K562 (cell line): ENCODE measurements at regions not wholly inside any gene's neighbourhood (a gene's known extent, or its start where the extent isn't known, plus 50 kb on each side); places are given as distances from the start of the nearest gene placed in this dataset.

Experiments
- ATAC-seq: fragments of 200-7000 bp; cut with Tn5 transposase; 3 replicates; pipeline ENCODE4 v1.9.1; 2020; ENCODE audit warnings: moderate library complexity
- BruUV-seq: library from RNA; stranded (reverse); fragments of 400-500 nt; replicated peaks from 2 replicates; lab custom pipeline; 2021; lab: Mats Ljungman, UMichigan
- CTCF ChIA-PET: fragments of 300-600 bp; formaldehyde crosslinking; extraction: SDS; loops from one replicate; lab custom pipeline; 2021; ENCODE audit warnings: low intra/inter-chr PET ratio; lab: Yijun Ruan, JAX
- POLR2A ChIA-PET: fragments of 300-600, 350-650 bp; sonication (Branson Sonifier 250); formaldehyde crosslinking; extraction: SDS; loops from one replicate; lab custom pipeline; 2021; ENCODE audit warnings: antibody characterized with exemption, inconsistent platforms; lab: Yijun Ruan, JAX
- DNase-seq, 4 experiments: peaks; one replicate each; pipeline versions ENCODE4 v3.0.0 to v3.0.0-alpha.2; 2011 to 2018; ENCODE audit warnings: low spot score in 3 of 4, mixed read lengths in 3 of 4; ENCODE audit errors: extremely low read depth in 1 of 4
- FAIRE-seq: peaks from 2 replicates; lab custom pipeline; 2011; peaks lifted over from hg19 to GRCh38; lab: Jason Lieb, UNC
- H2AFZ ChIP-seq: 2 replicates; pipeline ENCODE4 v1.6.0; 2011; ENCODE audit warnings: low read depth, low read length, control low read depth, inconsistent platforms
- H3K27ac ChIP-seq: fragments of 200-600 bp; 3 replicates; pipeline ENCODE4 v1.8.0; 2011; ENCODE audit warnings: low read depth, mild to moderate bottlenecking, control low read depth, inconsistent platforms, low read length, moderate library complexity, mixed read lengths; ENCODE audit errors: extremely low read depth
- H3K27me3 ChIP-seq, 2 experiments: fragments of 300-600 bp in 1 of 2; 2 replicates in 1 of 2; 3 replicates in 1 of 2; pipeline versions ENCODE4 v1.6.0 to v1.8.0; 2011; ENCODE audit warnings: inconsistent platforms in 2 of 2, low read length in 2 of 2, mild to moderate bottlenecking in 1 of 2, mixed read lengths in 1 of 2, moderate library complexity in 1 of 2; ENCODE audit not compliant: control insufficient read depth in 2 of 2, insufficient read depth in 2 of 2
- H3K36me3 ChIP-seq: fragments of 300-600 bp; 3 replicates; pipeline ENCODE4 v1.8.0; 2011; ENCODE audit warnings: mild to moderate bottlenecking, low read length, inconsistent platforms; ENCODE audit not compliant: control insufficient read depth, insufficient read depth
- H3K4me1 ChIP-seq, 2 experiments: fragments of 200-600 bp in 1 of 2; replicated peaks in 1 of 2; 2 replicates in 1 of 2; 3 replicates in 1 of 2; pipeline versions ENCODE4 v1.5.1 to v1.8.0; 2011; ENCODE audit warnings: inconsistent platforms in 2 of 2, low read length in 2 of 2, mild to moderate bottlenecking in 1 of 2, mixed read lengths in 1 of 2, moderate library complexity in 1 of 2; ENCODE audit not compliant: control insufficient read depth in 2 of 2, insufficient read depth in 2 of 2
- H3K4me2 ChIP-seq: 2 replicates; pipeline ENCODE4 v1.6.1; 2011; ENCODE audit warnings: low read length, control low read depth, inconsistent platforms, mixed read lengths; ENCODE audit not compliant: insufficient read depth
- H3K4me3 ChIP-seq: fragments of 200-600 bp; sonication (generic), shearing (Covaris generic); 2 replicates; pipeline ENCODE4 v1.5.1; 2016; ENCODE audit warnings: control low read depth, inconsistent platforms
- H3K79me2 ChIP-seq: fragments of 200-600 bp; 3 replicates; pipeline ENCODE4 v1.8.0; 2011; ENCODE audit warnings: low read length, inconsistent platforms; ENCODE audit not compliant: control insufficient read depth, insufficient read depth
- H3K9ac ChIP-seq, 2 experiments: 2 replicates each; pipeline versions ENCODE4 v1.6.0 to v1.6.1; 2011; ENCODE audit warnings: low read depth in 2 of 2, low read length in 2 of 2, control low read depth in 1 of 2, inconsistent platforms in 1 of 2, mild to moderate bottlenecking in 1 of 2, mixed read lengths in 1 of 2; ENCODE audit not compliant: insufficient read depth in 1 of 2
- H3K9me1 ChIP-seq: one replicate; pipeline ENCODE4 v1.6.0; 2011; ENCODE audit warnings: inconsistent platforms, mild to moderate bottlenecking, low read length, moderate library complexity; ENCODE audit not compliant: control insufficient read depth, insufficient read depth
- H3K9me3 ChIP-seq: replicated peaks from 2 replicates; pipeline ENCODE4 v1.5.1; 2011; ENCODE audit warnings: low read depth, low read length, inconsistent platforms; ENCODE audit not compliant: control insufficient read depth, insufficient read depth
- H4K20me1 ChIP-seq: replicated peaks from 2 replicates; pipeline ENCODE4 v1.6.1; 2011; ENCODE audit warnings: low read length, inconsistent platforms, mixed read lengths; ENCODE audit not compliant: control insufficient read depth, insufficient read depth
- HBP1 ChIP-seq: fragments of 450-650 bp; formaldehyde crosslinking; IDR thresholded peaks from 2 replicates; pipeline ENCODE4 v1.4.0; 2022; ENCODE audit warnings: missing genetic modification characterization
- MYC ChIP-seq, 2 experiments: fragments of 250-450 bp in 1 of 2; sonication (Bioruptor Pico) in 1 of 2; IDR thresholded peaks; 2 replicates each; pipeline versions ENCODE4 v1.5.1 to v1.6.1; 2012 to 2021; ENCODE audit warnings: low read depth in 2 of 2, borderline replicate concordance in 1 of 2, improper control_type of control experiment in 1 of 2, low read length in 1 of 2, mild to moderate bottlenecking in 1 of 2, moderate library complexity in 1 of 2
- NFIX ChIP-seq: fragments of 250-450 bp; sonication (Bioruptor Pico); IDR thresholded peaks from 2 replicates; pipeline ENCODE4 v1.4.0; 2020; ENCODE audit warnings: low read depth, mild to moderate bottlenecking, moderate library complexity
- NR1H2 ChIP-seq: sonication (generic); formaldehyde crosslinking; IDR thresholded peaks from 2 replicates; pipeline ENCODE4 v1.4.0; 2020; ENCODE audit warnings: mild to moderate bottlenecking, missing genetic modification reagents
- ZC3H4 ChIP-seq: sonication (generic); formaldehyde crosslinking; IDR thresholded peaks from 2 replicates; pipeline ENCODE4 v1.9.0; 2021; ENCODE audit warnings: missing genetic modification reagents, borderline replicate concordance
- ZNF780A ChIP-seq: fragments of 250-450 bp; sonication (Bioruptor Pico); IDR thresholded peaks from 2 replicates; pipeline ENCODE4 v1.5.0; 2021; ENCODE audit warnings: mild to moderate bottlenecking
- ZZZ3 ChIP-seq: fragments of 450-650 bp; IDR thresholded peaks from 2 replicates; pipeline ENCODE4 v1.6.1; 2016; ENCODE audit warnings: antibody characterized with exemption, mild to moderate bottlenecking, moderate library complexity
- WGBS: fragments of 100-300 bp; shearing (Covaris generic); methylation state at CpG from one replicate; pipeline ENCODE4 v1.1.6; 2016; ENCODE audit warnings: low coverage, mixed read lengths; ENCODE audit not compliant: insufficient coverage; ENCODE audit errors: missing lambda C conversion rate; 5-methylcytosine and 5-hydroxymethylcytosine counted together
- in situ Hi-C: fragments of 300-500 bp; cut with MboI; formaldehyde crosslinking; loops from 4 replicates; pipeline ENCODE4 v1.15.0; 2018; ENCODE audit warnings: inconsistent platforms, mixed read lengths
- intact Hi-C: fragments of 100-400 bp; cut with micrococcal nuclease; formaldehyde crosslinking; loops from 2 replicates; pipeline ENCODE4 v1.14.2; 2022

GRCh38 chr2:42961385-42961811 is 169.0 kb upstream of the HAAO start:
- H3K27ac ChIP-seq, result no peak overlapping the region
- no peak for DNase-seq
- no peak overlapping the region for H3K4me3 ChIP-seq
- no peaks in the 10 kb centered on the region for H3K79me2 ChIP-seq
- H3K9me1 ChIP-seq, result no peaks in the 10 kb centered on the region
- H3K4me1 ChIP-seq, result peaks cover 0 to 13% of the 10 kb centered on the region in 2 experiments; a peak in 3 of 5 replicates
- no peak overlapping the region for H3K4me2 ChIP-seq
- no peak for TF ChIP-seq NFIX
- no peak for TF ChIP-seq HBP1 (CRISPR knock-in tag)
- TF ChIP-seq ZNF780A, result no peak
- TF ChIP-seq ZZZ3, result no peak
- TF ChIP-seq MYC (IDR thresholded peaks at IDR 0.05; ENCODE audit: low read depth, low read length), result no peak
- TF ChIP-seq MYC (CRISPR knock-in tag; IDR thresholded peaks at IDR 0.05; ENCODE audit: borderline replicate concordance, low read depth), result no peak
- TF ChIP-seq ZC3H4 (CRISPR knock-in tag), result no peak
- no peak for TF ChIP-seq NR1H2 (CRISPR knock-in tag)
- TF ChIP-seq, all 486 proteins: peak for 0
- Histone ChIP-seq H3K36me3 (no peaks in the 10 kb centered on the region), H2AFZ (peak overlapping the region; percentile 36; the same call in 1 of the 2 replicates), H3K9ac (no peak overlapping the region), H4K20me1 (no peaks in the 10 kb centered on the region), H3K9me3 (no peaks in the 10 kb centered on the region), H3K27me3 (no peaks in the 10 kb centered on the region)
- in situ Hi-C loops, result no loop called here
- 75% methylated on average over 13 of the region's 15 CpGs for whole genome bisulfite sequencing
- FAIRE-seq (no peak), ATAC-seq (no peak)
- CTCF ChIA-PET, result no interaction called here
- intact Hi-C loops, result no loop called here
- POLR2A ChIA-PET, result no interaction called here
- no TSS peak for BruUV-seq
